RWPE1 (cell line): ENCODE measurements at regions not wholly inside any gene's neighbourhood (a gene's known extent, or its start where the extent isn't known, plus 50 kb on each side); places are given as distances from the start of the nearest gene placed in this dataset.

Source experiments
- CTCF ChIA-PET: fragments of 350-600 bp; sonication (Branson Sonifier 250); formaldehyde crosslinking; extraction: SDS; loops from one replicate; lab custom pipeline; 2021; lab: Yijun Ruan, JAX
- POLR2A ChIA-PET: fragments of 400-600 bp; formaldehyde crosslinking; extraction: SDS; loops from one replicate; lab custom pipeline; 2020; ENCODE audit warnings: antibody characterized with exemption; ENCODE audit not compliant: low non-redundant PET; lab: Yijun Ruan, JAX
- DNase-seq: peaks from one replicate; pipeline ENCODE4 v3.0.0; 2012; ENCODE audit warnings: low spot score
- H3K27ac ChIP-seq: fragments of 450-650 bp; 2 replicates; pipeline ENCODE4 v1.5.1; 2017
- CTCF ChIP-seq: fragments of 450-650 bp; conservative IDR thresholded peaks from 2 replicates; pipeline ENCODE4 v1.5.1; 2017; ENCODE audit warnings: low read depth, mild to moderate bottlenecking

GRCh38 chrX:10379878-10380277, 223.1 kb downstream of the CLCN4 start:
- H3K27ac ChIP-seq: no peak overlapping the region
- DNase-seq: no peak
- CTCF ChIA-PET: no interaction called here
- TF ChIP-seq CTCF: no peak
- POLR2A ChIA-PET: no interaction called here

- CTCF ChIA-PET: no interaction called here
Measured at GRCh38 chrX:10380300-10380699, 223.5 kb downstream of the CLCN4 start.

GRCh38 chrX:10381193-10381592, 224.4 kb downstream of the CLCN4 start:
- ChIA-PET POLR2A (no interaction called here), CTCF (interaction anchor here (0.7 kb wide), 1 partner anchor 48 kb away, joined by 3 read pairs; no protein-coding TSS in a partner anchor)
- H3K27ac ChIP-seq: no peak overlapping the region
- DNase-seq: peak; percentile 7
- TF ChIP-seq CTCF: no peak

More at GRCh38 chrX:10380300-10380699, 223.5 kb downstream of the CLCN4 start:
- no peak for DNase-seq
- POLR2A ChIA-PET: no interaction called here
- H3K27ac ChIP-seq: no peak overlapping the region
- TF ChIP-seq CTCF: no peak

- ChIA-PET POLR2A (no interaction called here), CTCF (no interaction called here)
- no peak overlapping the region for H3K27ac ChIP-seq
- no peak for TF ChIP-seq CTCF
- peak; percentile 3 for DNase-seq
Measured at GRCh38 chrX:10387011-10387410, 230.2 kb downstream of the CLCN4 start.

- POLR2A ChIA-PET: no interaction called here
- CTCF ChIA-PET: no interaction called here
- no peak overlapping the region for H3K27ac ChIP-seq
- no peak for TF ChIP-seq CTCF
- no peak for DNase-seq
Measured at GRCh38 chrX:10390187-10390586, 230.2 kb downstream of the MID1 start.

GRCh38 chrX:10393241-10393640, 227.1 kb downstream of the MID1 start:
- CTCF ChIA-PET: interaction anchor here (0.6 kb wide), 2 partner anchors 26 to 42 kb away, joined by 3 to 4 read pairs; no protein-coding TSS in a partner anchor

More at GRCh38 chrX:10393241-10393640, 227.1 kb downstream of the MID1 start:
- POLR2A ChIA-PET: no interaction called here
- no peak overlapping the region for H3K27ac ChIP-seq
- no peak for TF ChIP-seq CTCF
- DNase-seq: no peak
